ENCODE measurements at regions not wholly inside any gene's neighbourhood (a gene's known extent, or its start where the extent isn't known, plus 50 kb on each side); places are given as distances from the start of the nearest gene placed in this dataset.

- H3K27ac Mint-ChIP-seq, result no peak overlapping the region
- no peaks in the 10 kb centered on the region for H3K9me3 Mint-ChIP-seq
- no peaks in the 10 kb centered on the region for H3K36me3 Mint-ChIP-seq (ENCODE audit: insufficient read depth)
- no peak overlapping the region for H3K4me3 Mint-ChIP-seq
- H3K27me3 Mint-ChIP-seq, result peaks cover 58 to 84% of the 10 kb centered on the region in 2 donors
- peaks cover 0 to 3% of the 10 kb centered on the region in 2 donors for H3K4me1 Mint-ChIP-seq (ENCODE audit: low read depth in 2 of 2)
- DNase-seq (no peak), ATAC-seq (replicated peaks) (no peak)
Observed at GRCh38 chr13:44280456-44280855, 93.2 kb upstream of the SERP2 start.

- ATAC-seq (replicated peaks) (no peak), DNase-seq (no peak)
- Mint-ChIP-seq H3K27ac (no peak overlapping the region), H3K4me1 (ENCODE audit: low read depth in 2 of 2) (no peaks in the 10 kb centered on the region), H3K4me3 (no peak overlapping the region), H3K27me3 (peaks cover 67 to 94% of the 10 kb centered on the region in 2 donors), H3K36me3 (ENCODE audit: insufficient read depth) (no peaks in the 10 kb centered on the region), H3K9me3 (no peaks in the 10 kb centered on the region)
Observed at GRCh38 chr13:44281252-44282000, 92.2 kb upstream of the SERP2 start.

- DNase-seq (no peak), ATAC-seq (replicated peaks) (no peak)
- Mint-ChIP-seq H3K9me3 (no peaks in the 10 kb centered on the region), H3K4me3 (no peak overlapping the region), H3K27me3 (peaks cover 79 to 91% of the 10 kb centered on the region in 2 donors), H3K4me1 (ENCODE audit: low read depth in 2 of 2) (no peaks in the 10 kb centered on the region), H3K36me3 (ENCODE audit: insufficient read depth) (no peaks in the 10 kb centered on the region), H3K27ac (no peak overlapping the region)
Observed at GRCh38 chr13:44283600-44283999, 90.0 kb upstream of the SERP2 start.

GRCh38 chr13:44287958-44288357 is 85.7 kb upstream of the SERP2 start:
- DNase-seq (no peak), ATAC-seq (replicated peaks) (no peak)
- Mint-ChIP-seq H3K27me3 (peaks cover 68 to 83% of the 10 kb centered on the region in 2 donors), H3K9me3 (no peaks in the 10 kb centered on the region), H3K4me1 (ENCODE audit: low read depth in 2 of 2) (no peaks in the 10 kb centered on the region), H3K36me3 (ENCODE audit: insufficient read depth) (no peaks in the 10 kb centered on the region), H3K27ac (no peak overlapping the region), H3K4me3 (no peak overlapping the region)

- Mint-ChIP-seq H3K27ac (no peak overlapping the region), H3K9me3 (no peaks in the 10 kb centered on the region), H3K4me3 (no peak overlapping the region), H3K36me3 (ENCODE audit: insufficient read depth) (no peaks in the 10 kb centered on the region), H3K27me3 (peaks cover 27 to 45% of the 10 kb centered on the region in 2 donors), H3K4me1 (ENCODE audit: low read depth in 2 of 2) (peaks cover 8 to 9% of the 10 kb centered on the region in 2 donors)
- no peak for ATAC-seq (replicated peaks)
- DNase-seq, result no peak
Observed at GRCh38 chr13:44292545-44292944, 81.1 kb upstream of the SERP2 start.

GRCh38 chr13:44293374-44293773 is 80.2 kb upstream of the SERP2 start:
- H3K9me3 Mint-ChIP-seq, result no peaks in the 10 kb centered on the region

GRCh38 chr13:44293908-44294735 is 79.5 kb upstream of the SERP2 start:
- H3K27me3 Mint-ChIP-seq, result peaks cover 18 to 35% of the 10 kb centered on the region in 2 donors
- H3K27ac Mint-ChIP-seq, result peak overlapping the region in 1 of 2 donors; percentile 80
- DNase-seq (no peak), ATAC-seq (replicated peaks) (peak; percentile 33)
- peaks cover 8 to 9% of the 10 kb centered on the region in 2 donors for H3K4me1 Mint-ChIP-seq (ENCODE audit: low read depth in 2 of 2)
- no peaks in the 10 kb centered on the region for H3K36me3 Mint-ChIP-seq (ENCODE audit: insufficient read depth)
- H3K9me3 Mint-ChIP-seq, result no peaks in the 10 kb centered on the region
- H3K4me3 Mint-ChIP-seq, result peak overlapping the region in 1 of 2 donors; percentile 34

More at GRCh38 chr13:44293374-44293773, 80.2 kb upstream of the SERP2 start:
- peaks cover 22 to 38% of the 10 kb centered on the region in 2 donors for H3K27me3 Mint-ChIP-seq
- no peak for DNase-seq
- peak overlapping the region in 1 of 2 donors; percentile 34 for H3K4me3 Mint-ChIP-seq
- no peaks in the 10 kb centered on the region for H3K36me3 Mint-ChIP-seq (ENCODE audit: insufficient read depth)
- no peak for ATAC-seq (replicated peaks)
- peak overlapping the region in 1 of 2 donors; percentile 80 for H3K27ac Mint-ChIP-seq
- H3K4me1 Mint-ChIP-seq (ENCODE audit: low read depth in 2 of 2), result peaks cover 8 to 9% of the 10 kb centered on the region in 2 donors

GRCh38 chr13:44294876-44295275 is 78.7 kb upstream of the SERP2 start:
- DNase-seq (no peak), ATAC-seq (replicated peaks) (no peak)
- Mint-ChIP-seq H3K27ac (no peak overlapping the region), H3K4me1 (ENCODE audit: low read depth in 2 of 2) (peaks cover 8 to 9% of the 10 kb centered on the region in 2 donors), H3K27me3 (peaks cover 17 to 36% of the 10 kb centered on the region in 2 donors), H3K36me3 (ENCODE audit: insufficient read depth) (no peaks in the 10 kb centered on the region), H3K4me3 (no peak overlapping the region), H3K9me3 (no peaks in the 10 kb centered on the region)

GRCh38 chr13:44296856-44297255 is 76.8 kb upstream of the SERP2 start:
- DNase-seq (no peak), ATAC-seq (replicated peaks) (no peak)
- H3K27me3 Mint-ChIP-seq, result peaks cover 17 to 35% of the 10 kb centered on the region in 2 donors
- no peaks in the 10 kb centered on the region for H3K9me3 Mint-ChIP-seq
- H3K4me3 Mint-ChIP-seq, result no peak overlapping the region
- H3K36me3 Mint-ChIP-seq (ENCODE audit: insufficient read depth), result no peaks in the 10 kb centered on the region
- no peak overlapping the region for H3K27ac Mint-ChIP-seq
- peaks cover 9 to 12% of the 10 kb centered on the region in 2 donors for H3K4me1 Mint-ChIP-seq (ENCODE audit: low read depth in 2 of 2)

GRCh38 chr13:44298314-44298713 is 75.3 kb upstream of the SERP2 start:
- peaks cover 23 to 34% of the 10 kb centered on the region in 2 donors for H3K27me3 Mint-ChIP-seq

GRCh38 chr13:44299152-44299943 is 74.3 kb upstream of the SERP2 start:
- H3K9me3 Mint-ChIP-seq, result no peaks in the 10 kb centered on the region
- ATAC-seq (replicated peaks) (no peak), DNase-seq (no peak)
- no peak overlapping the region for H3K27ac Mint-ChIP-seq
- H3K4me1 Mint-ChIP-seq (ENCODE audit: low read depth in 2 of 2), result peaks cover 3 to 4% of the 10 kb centered on the region in 2 donors
- no peak overlapping the region for H3K4me3 Mint-ChIP-seq
- H3K36me3 Mint-ChIP-seq (ENCODE audit: insufficient read depth), result no peaks in the 10 kb centered on the region
- peaks cover 23 to 41% of the 10 kb centered on the region in 2 donors for H3K27me3 Mint-ChIP-seq

More at GRCh38 chr13:44298314-44298713, 75.3 kb upstream of the SERP2 start:
- DNase-seq (no peak), ATAC-seq (replicated peaks) (no peak)
- Mint-ChIP-seq H3K27ac (no peak overlapping the region), H3K4me1 (ENCODE audit: low read depth in 2 of 2) (peaks cover 9 to 12% of the 10 kb centered on the region in 2 donors), H3K36me3 (ENCODE audit: insufficient read depth) (no peaks in the 10 kb centered on the region), H3K4me3 (no peak overlapping the region), H3K9me3 (no peaks in the 10 kb centered on the region)

GRCh38 chr13:44300895-44301638 is 72.6 kb upstream of the SERP2 start:
- ATAC-seq (replicated peaks), result peak; percentile 57
- no peaks in the 10 kb centered on the region for H3K9me3 Mint-ChIP-seq
- no peak overlapping the region for H3K4me3 Mint-ChIP-seq

More at GRCh38 chr13:44300895-44301638, 72.6 kb upstream of the SERP2 start:
- peaks cover 28 to 50% of the 10 kb centered on the region in 2 donors for H3K27me3 Mint-ChIP-seq
- DNase-seq, result no peak
- no peaks in the 10 kb centered on the region for H3K36me3 Mint-ChIP-seq (ENCODE audit: insufficient read depth)
- peak overlapping the region in 1 of 2 donors; percentile 0 for H3K27ac Mint-ChIP-seq
- peaks cover 0 to 4% of the 10 kb centered on the region in 2 donors for H3K4me1 Mint-ChIP-seq (ENCODE audit: low read depth in 2 of 2)

Measured in effector memory CD8-positive, alpha-beta T cell (primary cell).